SK-N-SH (cell line): ENCODE measurements at regions not wholly inside any gene's neighbourhood (a gene's known extent, or its start where the extent isn't known, plus 50 kb on each side); places are given as distances from the start of the nearest gene placed in this dataset.

Experiments
- TF ChIP-seq, protein P1 (sequence below): IDR thresholded peaks from 2 replicates; pipeline ENCODE4 v1.6.1; 2012; ENCODE audit warnings: mild to moderate bottlenecking, low read depth, low read length, moderate library complexity
- TF ChIP-seq, protein P2 (sequence below): fragments of 200-600 bp; sonication (generic); IDR thresholded peaks from 2 replicates; pipeline ENCODE4 v1.6.1; 2017; ENCODE audit warnings: antibody characterized with exemption, mild to moderate bottlenecking, moderate library complexity

DNA sequence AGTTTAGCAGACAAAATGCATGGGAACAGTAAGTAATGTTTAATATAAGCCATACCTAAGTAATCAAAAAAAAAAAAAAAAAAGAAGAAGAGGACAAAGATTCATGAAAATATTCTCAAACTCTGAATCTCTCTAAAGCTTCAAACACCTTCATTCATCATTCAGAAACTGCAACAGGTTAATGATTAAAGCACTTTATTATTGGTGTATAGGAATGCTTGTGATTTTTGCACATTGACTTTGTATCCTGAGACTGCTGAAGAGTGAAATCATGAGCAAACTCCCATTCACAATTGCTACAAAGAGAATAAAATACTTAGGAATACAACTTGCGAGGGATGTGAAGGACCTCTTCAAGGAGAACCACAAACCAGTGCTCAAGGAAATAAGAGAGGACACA is 278.4 kb upstream of the DCN start:
- TF ChIP-seq, protein P1, sequence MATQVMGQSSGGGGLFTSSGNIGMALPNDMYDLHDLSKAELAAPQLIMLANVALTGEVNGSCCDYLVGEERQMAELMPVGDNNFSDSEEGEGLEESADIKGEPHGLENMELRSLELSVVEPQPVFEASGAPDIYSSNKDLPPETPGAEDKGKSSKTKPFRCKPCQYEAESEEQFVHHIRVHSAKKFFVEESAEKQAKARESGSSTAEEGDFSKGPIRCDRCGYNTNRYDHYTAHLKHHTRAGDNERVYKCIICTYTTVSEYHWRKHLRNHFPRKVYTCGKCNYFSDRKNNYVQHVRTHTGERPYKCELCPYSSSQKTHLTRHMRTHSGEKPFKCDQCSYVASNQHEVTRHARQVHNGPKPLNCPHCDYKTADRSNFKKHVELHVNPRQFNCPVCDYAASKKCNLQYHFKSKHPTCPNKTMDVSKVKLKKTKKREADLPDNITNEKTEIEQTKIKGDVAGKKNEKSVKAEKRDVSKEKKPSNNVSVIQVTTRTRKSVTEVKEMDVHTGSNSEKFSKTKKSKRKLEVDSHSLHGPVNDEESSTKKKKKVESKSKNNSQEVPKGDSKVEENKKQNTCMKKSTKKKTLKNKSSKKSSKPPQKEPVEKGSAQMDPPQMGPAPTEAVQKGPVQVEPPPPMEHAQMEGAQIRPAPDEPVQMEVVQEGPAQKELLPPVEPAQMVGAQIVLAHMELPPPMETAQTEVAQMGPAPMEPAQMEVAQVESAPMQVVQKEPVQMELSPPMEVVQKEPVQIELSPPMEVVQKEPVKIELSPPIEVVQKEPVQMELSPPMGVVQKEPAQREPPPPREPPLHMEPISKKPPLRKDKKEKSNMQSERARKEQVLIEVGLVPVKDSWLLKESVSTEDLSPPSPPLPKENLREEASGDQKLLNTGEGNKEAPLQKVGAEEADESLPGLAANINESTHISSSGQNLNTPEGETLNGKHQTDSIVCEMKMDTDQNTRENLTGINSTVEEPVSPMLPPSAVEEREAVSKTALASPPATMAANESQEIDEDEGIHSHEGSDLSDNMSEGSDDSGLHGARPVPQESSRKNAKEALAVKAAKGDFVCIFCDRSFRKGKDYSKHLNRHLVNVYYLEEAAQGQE = no peak
- TF ChIP-seq, protein P2, sequence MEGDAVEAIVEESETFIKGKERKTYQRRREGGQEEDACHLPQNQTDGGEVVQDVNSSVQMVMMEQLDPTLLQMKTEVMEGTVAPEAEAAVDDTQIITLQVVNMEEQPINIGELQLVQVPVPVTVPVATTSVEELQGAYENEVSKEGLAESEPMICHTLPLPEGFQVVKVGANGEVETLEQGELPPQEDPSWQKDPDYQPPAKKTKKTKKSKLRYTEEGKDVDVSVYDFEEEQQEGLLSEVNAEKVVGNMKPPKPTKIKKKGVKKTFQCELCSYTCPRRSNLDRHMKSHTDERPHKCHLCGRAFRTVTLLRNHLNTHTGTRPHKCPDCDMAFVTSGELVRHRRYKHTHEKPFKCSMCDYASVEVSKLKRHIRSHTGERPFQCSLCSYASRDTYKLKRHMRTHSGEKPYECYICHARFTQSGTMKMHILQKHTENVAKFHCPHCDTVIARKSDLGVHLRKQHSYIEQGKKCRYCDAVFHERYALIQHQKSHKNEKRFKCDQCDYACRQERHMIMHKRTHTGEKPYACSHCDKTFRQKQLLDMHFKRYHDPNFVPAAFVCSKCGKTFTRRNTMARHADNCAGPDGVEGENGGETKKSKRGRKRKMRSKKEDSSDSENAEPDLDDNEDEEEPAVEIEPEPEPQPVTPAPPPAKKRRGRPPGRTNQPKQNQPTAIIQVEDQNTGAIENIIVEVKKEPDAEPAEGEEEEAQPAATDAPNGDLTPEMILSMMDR = no peak
